NCI-H1092 (cell line): ENCODE measurements at regions not wholly inside any gene's neighbourhood (a gene's known extent, or its start where the extent isn't known, plus 50 kb on each side); places are given as distances from the start of the nearest gene placed in this dataset.
"Not testable (repeated sequence)": the region's sequence is repeated elsewhere in the genome, so short reads cannot be mapped to it uniquely, and the experiment has no call there.

ENCODE experiments used
- DNase-seq: peaks from one replicate; lab custom pipeline; 2025; lab: John Stamatoyannopoulos, UW

GRCh38 chr3:193905541-193906396, 230.2 kb upstream of the HES1 start:
- DNase-seq = no peak

- no peak for DNase-seq
Observed at GRCh38 chr3:193906849-193907410, 229.0 kb upstream of the HES1 start.

- no peak for DNase-seq
Observed at GRCh38 chr3:193908181-193908744, 227.7 kb upstream of the HES1 start.

- no peak for DNase-seq
Observed at GRCh38 chr3:193909387-193909786, 226.6 kb upstream of the HES1 start.

- no peak for DNase-seq
Observed at GRCh38 chr3:193910310-193910709, 225.6 kb upstream of the HES1 start.

- DNase-seq = no peak
Observed at GRCh38 chr3:193910886-193911738, 224.8 kb upstream of the HES1 start.

- DNase-seq = no peak
Observed at GRCh38 chr3:193911784-193912340, 224.1 kb upstream of the HES1 start.

GRCh38 chr3:193912621-193913178, 223.2 kb upstream of the HES1 start:
- no peak for DNase-seq

- no peak for DNase-seq
Observed at GRCh38 chr3:193914602-193915001, 221.3 kb upstream of the HES1 start.

GRCh38 chr3:193915099-193915498, 220.8 kb upstream of the HES1 start:
- no peak for DNase-seq

GRCh38 chr3:193915613-193916012, 220.3 kb upstream of the HES1 start:
- no peak for DNase-seq

- DNase-seq = no peak
Observed at GRCh38 chr3:193917158-193917557, 218.8 kb upstream of the HES1 start.

- DNase-seq = no peak
Observed at GRCh38 chr3:193921465-193921864, 214.5 kb upstream of the HES1 start.

GRCh38 chr3:193922034-193922774, 213.7 kb upstream of the HES1 start:
- no peak for DNase-seq

- DNase-seq = not testable (repeated sequence)
Observed at GRCh38 chr3:193923958-193924357, 212.0 kb upstream of the HES1 start.

- not testable (repeated sequence) for DNase-seq
Observed at GRCh38 chr3:193926071-193926470, 209.9 kb upstream of the HES1 start.

GRCh38 chr3:193927413-193928206, 208.3 kb upstream of the HES1 start:
- DNase-seq = not testable (repeated sequence)

GRCh38 chr3:193928354-193929209, 207.4 kb upstream of the HES1 start:
- no peak for DNase-seq

GRCh38 chr3:193929373-193929772, 206.6 kb upstream of the HES1 start:
- no peak for DNase-seq
